Thyroid gland (tissue), 4 donors: ENCODE measurements at regions not wholly inside any gene's neighbourhood (a gene's known extent, or its start where the extent isn't known, plus 50 kb on each side); places are given as distances from the start of the nearest gene placed in this dataset.

ENCODE experiments used
- CTCF ChIP-seq, 6 experiments: fragments of 200-600 bp in 3 of 6; fragments of 450-650 bp in 3 of 6; sonication (generic) in 3 of 6; IDR thresholded peaks; one replicate each; pipeline ENCODE4 v1.5.1; 2016 to 2019; ENCODE audit warnings: antibody characterized with exemption in 6 of 6, mild to moderate bottlenecking in 2 of 6, inconsistent platforms in 1 of 6, moderate library complexity in 1 of 6
- POLR2A ChIP-seq, 2 donors: fragments of 450-650 bp; IDR thresholded peaks; one replicate each; pipeline ENCODE4 v1.6.1; 2017; ENCODE audit warnings: antibody characterized with exemption in 2 of 2, mild to moderate bottlenecking in 2 of 2, moderate library complexity in 1 of 2

GRCh38 chr18:68440433-68440832 is 274.5 kb downstream of the TMX3 start:
- no peak for TF ChIP-seq CTCF (IDR thresholded peaks at IDR 0.05)
- no peak for TF ChIP-seq POLR2A (IDR thresholded peaks at IDR 0.05)
